Suprapubic skin (tissue), 4 donors: ENCODE measurements at regions not wholly inside any gene's neighbourhood (a gene's known extent, or its start where the extent isn't known, plus 50 kb on each side); places are given as distances from the start of the nearest gene placed in this dataset.
"Not testable (repeated sequence)": the region's sequence is repeated elsewhere in the genome, so short reads cannot be mapped to it uniquely, and the experiment has no call there.

Experiments used
- EP300 ChIP-seq: sonication (generic); formaldehyde crosslinking; IDR thresholded peaks from one replicate; pipeline ENCODE4 v1.6.1; 2017; ENCODE audit warnings: antibody characterized with exemption
- POLR2A ChIP-seq, 2 donors: fragments of 450-650 bp; IDR thresholded peaks; one replicate each; pipeline ENCODE4 v1.6.1; 2017; ENCODE audit warnings: antibody characterized with exemption in 2 of 2, mild to moderate bottlenecking in 2 of 2, moderate library complexity in 2 of 2
- POLR2AphosphoS5 ChIP-seq, 3 donors: sonication (generic); formaldehyde crosslinking; IDR thresholded peaks; one replicate each; pipeline ENCODE4 v1.6.1; 2017; ENCODE audit warnings: antibody characterized with exemption in 3 of 3
- TF ChIP-seq, protein P1 (sequence below), 2 donors: fragments of 200-600 bp in 1 of 2; fragments of 450-650 bp in 1 of 2; sonication (generic) in 1 of 2; IDR thresholded peaks; one replicate each; pipeline ENCODE4 v1.5.1; 2016 to 2019; ENCODE audit warnings: antibody characterized with exemption in 2 of 2, mild to moderate bottlenecking in 1 of 2, moderate library complexity in 1 of 2

DNA sequence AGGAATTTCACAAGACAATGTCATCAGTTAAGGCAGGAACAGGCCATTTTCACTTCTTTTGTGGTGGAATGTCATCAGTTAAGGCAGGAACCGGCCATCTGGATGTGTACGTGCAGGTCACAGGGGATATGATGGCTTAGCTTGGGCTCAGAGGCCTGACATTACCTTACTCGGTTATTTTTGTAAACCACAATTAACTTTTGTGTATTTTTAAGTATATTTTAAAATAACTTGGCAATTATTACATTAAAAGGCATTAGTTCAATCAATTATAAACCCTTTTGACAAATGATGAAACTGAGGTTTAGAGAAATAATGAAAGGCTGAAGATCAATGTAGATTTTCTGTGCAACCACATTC lies 801.3 kb upstream of the CDH10 start:
- TF ChIP-seq, protein P1, sequence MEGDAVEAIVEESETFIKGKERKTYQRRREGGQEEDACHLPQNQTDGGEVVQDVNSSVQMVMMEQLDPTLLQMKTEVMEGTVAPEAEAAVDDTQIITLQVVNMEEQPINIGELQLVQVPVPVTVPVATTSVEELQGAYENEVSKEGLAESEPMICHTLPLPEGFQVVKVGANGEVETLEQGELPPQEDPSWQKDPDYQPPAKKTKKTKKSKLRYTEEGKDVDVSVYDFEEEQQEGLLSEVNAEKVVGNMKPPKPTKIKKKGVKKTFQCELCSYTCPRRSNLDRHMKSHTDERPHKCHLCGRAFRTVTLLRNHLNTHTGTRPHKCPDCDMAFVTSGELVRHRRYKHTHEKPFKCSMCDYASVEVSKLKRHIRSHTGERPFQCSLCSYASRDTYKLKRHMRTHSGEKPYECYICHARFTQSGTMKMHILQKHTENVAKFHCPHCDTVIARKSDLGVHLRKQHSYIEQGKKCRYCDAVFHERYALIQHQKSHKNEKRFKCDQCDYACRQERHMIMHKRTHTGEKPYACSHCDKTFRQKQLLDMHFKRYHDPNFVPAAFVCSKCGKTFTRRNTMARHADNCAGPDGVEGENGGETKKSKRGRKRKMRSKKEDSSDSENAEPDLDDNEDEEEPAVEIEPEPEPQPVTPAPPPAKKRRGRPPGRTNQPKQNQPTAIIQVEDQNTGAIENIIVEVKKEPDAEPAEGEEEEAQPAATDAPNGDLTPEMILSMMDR (IDR thresholded peaks at IDR 0.05): not testable (repeated sequence)
- TF ChIP-seq EP300; POLR2AphosphoS5 (IDR thresholded peaks at IDR 0.05); POLR2A (IDR thresholded peaks at IDR 0.05): not testable (repeated sequence)
